Myocyte (in vitro differentiated cells): ENCODE measurements at regions not wholly inside any gene's neighbourhood (a gene's known extent, or its start where the extent isn't known, plus 50 kb on each side); places are given as distances from the start of the nearest gene placed in this dataset.

Source experiments
- DNase-seq: peaks from one replicate; pipeline ENCODE4 v3.0.0-alpha.2; 2012; ENCODE audit warnings: low read depth

GRCh38 chr7:46007194-46007593 is 86.1 kb upstream of the IGFBP3 start:
- no peak for DNase-seq

- no peak for DNase-seq
Measured at GRCh38 chr7:46006723-46007122, 85.7 kb upstream of the IGFBP3 start.

DNA sequence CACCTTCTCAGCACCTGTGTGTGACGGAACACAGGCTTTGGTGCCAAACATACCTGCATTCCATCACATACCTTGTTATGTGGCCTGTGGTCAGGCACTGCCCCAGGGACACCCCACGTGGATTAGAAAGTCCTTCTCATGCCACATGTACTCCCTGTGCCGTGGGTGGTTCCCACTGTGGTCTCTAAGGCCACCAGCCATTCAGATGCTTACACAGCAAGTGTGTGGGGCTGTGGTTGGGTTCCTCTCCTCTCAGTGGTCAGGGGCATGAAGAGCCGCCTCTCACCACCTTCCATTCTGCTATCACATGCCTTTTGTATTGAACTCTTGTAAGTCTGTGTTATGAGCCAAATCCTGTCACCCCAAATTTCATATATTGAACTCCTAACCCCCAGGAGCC is 85.1 kb upstream of the IGFBP3 start:
- DNase-seq = peak; percentile 38

- no peak for DNase-seq
Measured at GRCh38 chr7:46004965-46005364, 83.9 kb upstream of the IGFBP3 start.

DNA sequence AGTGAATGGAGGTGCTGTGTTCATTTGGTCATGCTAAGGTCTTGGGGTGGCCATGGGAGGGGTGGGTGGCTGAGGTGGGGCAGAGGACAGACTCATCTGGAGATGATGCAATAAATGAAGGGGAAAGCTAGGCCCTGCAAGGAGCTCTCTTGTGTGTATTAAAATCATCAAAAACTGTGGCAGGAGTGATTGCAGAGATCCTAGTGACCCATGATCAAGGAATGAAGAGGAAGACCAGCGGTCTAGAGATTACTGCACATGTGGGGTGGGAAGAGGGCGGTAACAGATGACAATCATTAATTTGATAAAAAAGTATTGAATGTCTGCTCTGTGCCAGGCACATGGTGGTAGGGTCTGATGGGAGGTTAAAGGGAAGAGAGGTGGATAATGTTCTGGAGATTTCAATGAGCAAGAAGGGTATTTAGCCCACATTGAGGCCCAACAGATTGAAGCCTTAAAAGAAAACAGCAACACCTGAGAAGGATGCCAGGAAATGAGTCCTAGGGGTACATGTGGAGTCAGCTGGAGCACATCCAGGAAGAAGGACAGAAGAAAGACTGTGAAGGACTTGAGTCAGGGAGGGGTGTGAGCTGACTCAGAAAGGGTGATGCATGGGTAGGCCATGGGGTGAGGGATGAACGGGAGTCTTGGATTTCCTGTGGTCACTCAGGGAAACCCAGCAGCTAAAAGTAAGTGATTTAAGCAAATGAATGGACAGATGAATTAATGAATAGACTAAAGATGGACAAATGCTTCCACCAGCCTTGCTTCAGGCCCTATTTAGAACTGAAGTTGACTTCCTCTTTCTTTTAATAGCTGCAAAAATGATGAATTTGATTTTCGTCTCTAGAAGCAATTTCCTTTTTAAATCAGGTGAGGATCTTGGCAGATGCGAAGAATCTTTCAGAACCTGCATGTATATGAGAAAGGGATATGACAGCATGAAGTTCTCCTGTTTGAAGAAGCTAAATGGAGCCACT is 83.1 kb upstream of the IGFBP3 start:
- peak; percentile 57 for DNase-seq

- DNase-seq = no peak
Measured at GRCh38 chr7:46003161-46003560, 82.1 kb upstream of the IGFBP3 start.

- no peak for DNase-seq
Measured at GRCh38 chr7:46000513-46000912, 79.4 kb upstream of the IGFBP3 start.

- DNase-seq = no peak
Measured at GRCh38 chr7:45999541-45999940, 78.5 kb upstream of the IGFBP3 start.

GRCh38 chr7:45998506-45998905 is 77.4 kb upstream of the IGFBP3 start:
- DNase-seq = no peak

DNA sequence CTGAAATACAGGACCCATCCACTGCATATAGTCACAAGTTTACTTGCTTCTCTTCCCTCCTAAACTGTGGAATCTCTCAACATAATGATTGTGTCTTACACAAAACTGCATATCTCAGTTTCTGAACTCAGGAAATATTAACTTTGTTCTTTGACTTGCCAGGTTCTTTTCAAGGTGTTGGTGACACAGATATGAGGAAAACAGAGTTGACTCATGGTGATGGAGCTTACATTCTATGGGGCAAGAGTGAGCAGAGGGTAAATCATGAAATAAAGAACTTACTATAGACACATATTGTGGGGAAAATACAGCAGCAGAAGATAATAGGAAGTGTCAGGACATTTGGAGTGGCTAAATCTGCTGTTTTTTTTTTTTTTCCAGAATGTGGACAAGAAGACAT is 72.5 kb upstream of the IGFBP3 start:
- no peak for DNase-seq

DNA sequence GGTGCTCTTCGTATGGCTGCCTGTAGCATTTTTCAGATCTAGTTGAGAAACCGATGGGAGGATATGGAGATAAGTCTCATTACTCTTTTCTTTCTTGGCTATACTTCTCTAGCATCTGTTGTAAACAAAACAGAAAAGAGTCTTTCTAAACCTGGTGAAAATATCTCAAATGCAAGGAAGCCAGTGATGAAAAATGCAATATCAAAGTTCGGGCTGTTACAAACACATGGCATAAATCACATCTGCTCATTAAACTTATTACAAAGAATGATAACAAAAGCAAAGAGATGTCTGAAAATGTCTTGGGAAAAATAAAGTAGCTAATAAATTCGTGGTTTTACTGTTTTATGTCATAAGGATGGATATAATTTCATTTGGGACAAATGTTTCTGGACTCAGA is 71.8 kb upstream of the IGFBP3 start:
- no peak for DNase-seq

DNA sequence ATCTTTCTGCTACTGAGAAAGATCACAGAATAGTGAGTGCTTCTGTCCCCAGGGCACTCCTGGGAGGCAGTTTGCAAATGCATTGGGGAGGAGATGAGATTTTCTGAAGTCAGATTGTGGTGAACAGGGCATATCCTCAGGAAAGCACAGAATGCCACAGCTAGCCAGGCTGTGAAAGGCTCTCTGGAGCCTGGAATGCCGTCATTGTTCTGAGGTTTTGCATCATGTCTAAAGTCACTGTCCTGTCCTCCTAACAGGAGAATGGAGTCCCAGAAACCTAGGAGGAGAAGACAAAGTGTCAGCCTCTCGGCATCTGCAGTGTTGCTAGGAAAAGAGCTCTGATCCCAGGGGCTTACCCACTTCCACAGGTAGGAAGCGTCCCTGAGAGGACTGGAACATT is 69.2 kb upstream of the IGFBP3 start:
- no peak for DNase-seq

DNA sequence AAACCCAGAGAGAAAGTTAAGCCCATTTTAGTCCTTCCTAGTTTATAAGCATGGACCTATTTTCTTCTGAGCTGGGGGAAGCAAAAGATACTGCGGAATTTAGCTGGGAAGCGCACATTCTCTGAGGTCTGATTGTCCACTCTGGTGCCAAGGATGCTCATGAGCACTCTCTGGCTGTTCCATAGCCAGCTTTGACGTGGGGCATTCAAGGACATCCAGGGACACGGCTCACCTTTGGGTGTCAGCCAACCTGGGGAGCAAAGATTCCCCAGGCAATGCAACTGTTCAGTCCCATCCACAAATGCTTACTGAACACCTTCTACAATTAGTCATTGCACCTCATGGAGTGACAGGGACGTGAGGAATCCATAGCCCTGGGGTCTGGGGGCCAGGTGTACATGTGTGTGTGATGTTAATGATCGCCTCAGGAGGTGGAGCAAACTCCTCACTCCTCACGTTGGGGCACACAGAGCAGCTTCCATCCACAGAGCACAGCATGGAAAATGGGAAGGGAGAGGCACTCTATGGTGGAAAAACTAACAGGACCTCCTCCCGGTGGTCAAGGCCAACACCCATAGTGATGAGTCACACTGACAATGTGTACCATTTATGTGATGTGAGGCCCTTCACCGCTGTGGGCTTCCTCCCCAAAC is 67.5 kb upstream of the IGFBP3 start:
- DNase-seq = no peak

DNA sequence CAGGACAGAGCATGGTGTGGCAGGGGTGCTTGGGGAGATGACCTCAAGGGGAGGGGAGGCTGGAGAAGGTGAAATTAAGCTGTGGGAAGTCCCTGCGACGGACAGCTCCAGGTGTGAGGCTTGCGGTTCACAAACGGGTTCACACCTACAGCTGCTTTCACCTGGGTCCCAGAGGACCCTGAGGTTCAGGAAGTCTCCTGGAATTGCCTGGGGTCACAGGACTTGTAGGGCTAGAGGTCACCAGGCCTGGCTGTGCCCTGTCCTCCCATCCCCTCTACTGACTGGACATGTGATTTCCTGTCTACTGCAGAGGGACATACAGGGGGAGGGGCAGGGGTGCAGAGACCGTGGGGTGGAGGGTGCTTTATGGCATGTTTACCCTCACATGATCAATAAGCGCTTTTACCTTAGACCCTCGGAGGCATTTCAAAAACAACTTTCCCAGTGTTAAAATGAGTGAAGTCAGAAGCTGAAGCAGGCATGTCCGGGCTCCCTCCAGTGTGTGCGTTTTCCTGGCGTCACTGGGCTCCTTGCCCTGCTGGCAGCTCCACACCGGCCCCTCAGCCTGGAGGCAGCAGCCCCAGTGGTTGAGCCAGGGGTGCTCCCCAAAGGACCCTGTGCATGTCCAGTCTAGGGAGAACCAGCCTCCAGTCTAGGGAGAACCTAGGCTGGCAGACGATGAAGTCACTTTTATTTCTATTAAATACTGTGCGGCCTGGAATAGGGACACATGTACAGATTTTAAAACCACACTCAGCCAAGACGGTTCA is 66.6 kb upstream of the IGFBP3 start:
- DNase-seq = no peak

DNA sequence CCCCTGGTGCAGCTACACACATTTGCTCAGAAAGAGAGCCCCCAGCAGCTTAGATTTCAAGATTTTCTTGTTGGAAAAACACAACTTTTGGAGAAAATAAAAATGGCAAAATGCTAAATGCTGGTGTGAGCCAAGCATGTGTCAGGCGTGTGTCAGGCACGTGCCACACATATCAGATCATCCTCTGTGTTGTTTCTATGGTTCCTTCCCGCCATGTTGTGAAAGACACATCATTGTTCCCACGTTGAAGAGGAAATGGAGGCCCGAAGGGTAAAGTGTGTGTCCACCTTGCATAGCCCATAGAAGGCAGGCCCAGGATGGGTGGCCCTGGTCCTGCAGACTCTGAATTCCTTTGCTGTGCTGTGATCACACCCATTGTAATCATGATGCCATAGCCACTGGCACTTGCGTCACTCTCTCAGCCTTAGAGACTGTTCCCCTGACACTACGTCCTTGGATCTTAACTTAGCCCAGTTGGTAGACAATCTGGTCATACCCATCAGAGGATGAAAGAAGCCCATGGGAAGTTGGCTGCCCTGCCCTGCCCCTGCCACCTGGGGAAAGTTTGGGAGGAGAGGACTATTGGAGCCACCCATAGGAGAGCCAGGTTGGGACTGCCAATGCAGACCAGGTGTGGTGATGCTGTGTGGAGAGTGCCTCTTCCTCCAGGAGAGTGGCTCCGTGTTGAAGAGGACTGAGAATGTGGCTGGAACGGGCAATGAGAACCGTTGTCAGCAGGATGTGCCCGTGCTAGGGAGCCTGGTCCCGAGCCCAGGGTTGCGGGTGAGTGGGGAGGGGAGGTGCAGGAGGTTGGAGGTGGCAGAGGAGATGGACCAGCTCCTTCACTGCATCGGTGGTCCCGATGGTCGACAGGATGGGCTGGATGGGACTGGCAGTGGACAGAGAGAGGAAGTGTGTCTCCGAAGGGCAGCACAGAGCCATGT is 65.6 kb upstream of the IGFBP3 start:
- DNase-seq = no peak

GRCh38 chr7:45985902-45986301 is 64.8 kb upstream of the IGFBP3 start:
- peak; percentile 53 for DNase-seq

DNA sequence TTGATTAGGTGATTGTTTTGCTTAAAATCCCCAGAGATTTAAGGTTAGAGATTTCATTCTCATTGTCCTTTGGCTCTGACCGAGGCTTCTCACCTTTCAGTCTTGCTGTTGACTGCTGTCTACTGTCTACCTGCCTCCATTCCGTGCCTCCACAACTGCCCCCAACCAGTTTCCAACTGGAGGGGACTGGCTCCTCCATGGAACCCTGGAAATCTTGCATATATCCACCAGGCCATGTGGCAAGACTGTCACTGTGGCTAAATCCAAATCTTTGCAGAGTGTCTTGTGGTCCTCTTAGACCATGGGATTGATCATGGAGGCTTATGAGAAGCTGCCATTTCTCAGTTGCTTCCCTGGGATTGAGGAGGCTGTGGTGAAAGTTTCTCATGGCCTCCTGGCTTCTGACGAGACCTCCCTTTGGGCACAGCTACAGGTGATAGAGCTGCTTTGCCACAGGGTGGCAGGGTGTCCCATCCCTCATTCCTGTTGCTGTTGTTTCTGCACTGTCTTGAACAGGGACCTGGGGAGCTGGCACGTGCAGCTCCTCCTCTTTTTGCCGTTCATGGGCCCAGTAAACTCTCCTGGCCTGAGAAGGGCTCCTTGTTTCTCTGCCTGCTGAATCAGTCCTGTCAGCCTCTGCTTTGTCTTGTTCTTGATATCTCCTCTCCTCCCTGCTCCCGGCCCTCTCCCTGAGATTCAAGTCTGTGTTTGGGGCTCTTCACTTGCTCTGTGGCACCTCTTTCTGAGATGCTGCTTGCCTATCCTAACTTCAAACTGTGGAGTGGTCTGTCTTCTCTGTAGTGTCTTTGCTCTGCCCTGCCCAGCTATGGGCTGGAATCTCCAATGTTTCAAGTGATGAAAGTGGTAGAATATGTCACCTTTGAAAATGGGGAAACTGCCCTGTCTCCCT is 63.6 kb upstream of the IGFBP3 start:
- peak; percentile 32 for DNase-seq

- no peak for DNase-seq
Measured at GRCh38 chr7:45983720-45984255, 62.7 kb upstream of the IGFBP3 start.
